ENCODE measurements at regions not wholly inside any gene's neighbourhood (a gene's known extent, or its start where the extent isn't known, plus 50 kb on each side); places are given as distances from the start of the nearest gene placed in this dataset.

GRCh38 chr7:114217026-114217806 is 197.4 kb upstream of the FOXP2 start:
- ATAC-seq (no peak), FAIRE-seq (no peak), DNase-seq (ENCODE audit: low spot score) (no peak)
- Histone ChIP-seq H3K4me2 (ENCODE audit: low read depth, low read length) (no peak overlapping the region), H4K20me1 (ENCODE audit: insufficient read depth, low read length) (no peaks in the 10 kb centered on the region), H3K36me3 (replicated peaks in 1 of 2; ENCODE audit: control insufficient read depth in 1 of 2, insufficient read depth in 2 of 2, low read length in 2 of 2) (no peaks in the 10 kb centered on the region), H3K27ac (ENCODE audit: extremely low read length, insufficient read depth, low read length) (no peak overlapping the region), H3K9me3 (ENCODE audit: low read length) (no peaks in the 10 kb centered on the region), H3K27me3 (ENCODE audit: control insufficient read depth in 1 of 2, insufficient read depth in 2 of 2, low read length in 2 of 2) (no peaks in the 10 kb centered on the region), H3K4me1 (ENCODE audit: insufficient read depth, low read length) (no peaks in the 10 kb centered on the region), H3K4me3 (replicated peaks in 1 of 3; ENCODE audit: insufficient read depth in 1 of 3, low read depth in 2 of 3, low read length in 3 of 3) (no peak overlapping the region), H2AFZ (ENCODE audit: low read length) (no peak overlapping the region), H3K79me2 (ENCODE audit: insufficient read depth, low read length) (no peaks in the 10 kb centered on the region), H3K9ac (ENCODE audit: insufficient read depth, low read depth, low read length) (no peak overlapping the region)
- no TSS peak for BruUV-seq (replicated peaks)
- TF ChIP-seq THAP9 (CRISPR knock-in tag; IDR thresholded peaks at IDR 0.05; ENCODE audit: borderline replicate concordance) (no peak), FOSL1 (CRISPR knock-in tag; IDR thresholded peaks at IDR 0.05; ENCODE audit: borderline replicate concordance) (no peak), KAT8 (CRISPR knock-in tag; IDR thresholded peaks at IDR 0.05) (no peak)
- in situ Hi-C loops (cut with HindIII; ENCODE audit: extremely low pct_ligation_motif_present, low pct_unique_long_range_greater_than_20kb) (no loop called here), intact Hi-C loops (cut with micrococcal nuclease; ENCODE audit: unreplicated experiment) (loop anchor here (5.0 kb wide), 1 partner anchor 195 kb away; no protein-coding TSS in a partner anchor)
- POLR2A ChIA-PET: no interaction called here
- CTCF ChIA-PET (ENCODE audit: low intra/inter-chr PET ratio, low total read pairs): no interaction called here
- WGBS (ENCODE audit: low lambda C conversion rate): 0% methylated on average over 2 of the region's 2 CpGs

GRCh38 chr7:114214466-114214865 is 200.1 kb upstream of the FOXP2 start:
- intact Hi-C loops (cut with micrococcal nuclease; ENCODE audit: unreplicated experiment): no loop called here
- ChIA-PET CTCF (ENCODE audit: low intra/inter-chr PET ratio, low total read pairs) (no interaction called here), POLR2A (no interaction called here)
- H3K27ac ChIP-seq (ENCODE audit: extremely low read length, insufficient read depth, low read length): no peak overlapping the region
- DNase-seq (ENCODE audit: low spot score) (no peak), ATAC-seq (no peak), FAIRE-seq (no peak)
- no TSS peak for BruUV-seq (replicated peaks)
- no peak for TF ChIP-seq ZNF225 (CRISPR knock-in tag; IDR thresholded peaks at IDR 0.05)
- TF ChIP-seq ZFP90 (CRISPR knock-in tag; IDR thresholded peaks at IDR 0.05; ENCODE audit: borderline replicate concordance): no peak
- TF ChIP-seq ATF7-NPFF (CRISPR knock-in tag; IDR thresholded peaks at IDR 0.05; ENCODE audit: low read depth): no peak
- TF ChIP-seq SRY (CRISPR knock-in tag; IDR thresholded peaks at IDR 0.05): no peak
- no peak for TF ChIP-seq KDM4B (CRISPR knock-in tag; IDR thresholded peaks at IDR 0.05)
- TF ChIP-seq RARG (CRISPR knock-in tag; IDR thresholded peaks at IDR 0.05; ENCODE audit: low read depth): no peak
- TF ChIP-seq PCBP1 (IDR thresholded peaks at IDR 0.05; ENCODE audit: borderline replicate concordance, low read depth, low read length): no peak
- no peak overlapping the region for H3K9ac ChIP-seq (ENCODE audit: insufficient read depth, low read depth, low read length)
- in situ Hi-C loops (cut with HindIII; ENCODE audit: extremely low pct_ligation_motif_present, low pct_unique_long_range_greater_than_20kb): no loop called here
- 4% methylated on average over 2 of the region's 2 CpGs for WGBS (ENCODE audit: low lambda C conversion rate)
- H3K36me3 ChIP-seq (replicated peaks in 1 of 2; ENCODE audit: control insufficient read depth in 1 of 2, insufficient read depth in 2 of 2, low read length in 2 of 2): no peaks in the 10 kb centered on the region
- H3K79me2 ChIP-seq (ENCODE audit: insufficient read depth, low read length): no peaks in the 10 kb centered on the region
- no peaks in the 10 kb centered on the region for H4K20me1 ChIP-seq (ENCODE audit: insufficient read depth, low read length)
- H2AFZ ChIP-seq (ENCODE audit: low read length): no peak overlapping the region
- H3K4me3 ChIP-seq (replicated peaks in 1 of 3; ENCODE audit: insufficient read depth in 1 of 3, low read depth in 2 of 3, low read length in 3 of 3): no peak overlapping the region
- H3K4me2 ChIP-seq (ENCODE audit: low read depth, low read length): no peak overlapping the region
- no peaks in the 10 kb centered on the region for H3K9me3 ChIP-seq (ENCODE audit: low read length)
- H3K27me3 ChIP-seq (ENCODE audit: control insufficient read depth in 1 of 2, insufficient read depth in 2 of 2, low read length in 2 of 2): no peaks in the 10 kb centered on the region
- H3K4me1 ChIP-seq (ENCODE audit: insufficient read depth, low read length): no peaks in the 10 kb centered on the region
